ENCODE measurements at regions not wholly inside any gene's neighbourhood (a gene's known extent, or its start where the extent isn't known, plus 50 kb on each side); places are given as distances from the start of the nearest gene placed in this dataset.

- TF ChIP-seq RAD21 (IDR thresholded peaks at IDR 0.05; ENCODE audit: low read length) (no peak), CTCF (conservative IDR thresholded peaks at IDR 0.05; ENCODE audit: low read depth, low read length) (no peak), POLR2A (IDR thresholded peaks at IDR 0.05; ENCODE audit: low read depth, low read length) (no peak), MXI1 (IDR thresholded peaks at IDR 0.05; ENCODE audit: borderline replicate concordance, low read depth, low read length) (no peak), ELK1 (IDR thresholded peaks at IDR 0.05; ENCODE audit: borderline replicate concordance, low read depth, low read length) (no peak), MAFK (IDR thresholded peaks at IDR 0.05; ENCODE audit: low read depth, low read length) (no peak), SMC3 (IDR thresholded peaks at IDR 0.05; ENCODE audit: low read depth, low read length) (no peak)
Observed at GRCh38 chr6:8652710-8653109, 217.4 kb upstream of the SLC35B3 start.
